Stomach (tissue), 8 donors: ENCODE measurements at regions not wholly inside any gene's neighbourhood (a gene's known extent, or its start where the extent isn't known, plus 50 kb on each side); places are given as distances from the start of the nearest gene placed in this dataset.

Experiments
- DNase-seq, 2 donors: peaks; one replicate each; pipeline versions ENCODE4 v3.0.0 to v3.0.0-alpha.2; 2013 to 2019
- H3K27ac ChIP-seq, 5 donors: fragments of 200-600 bp in 4 of 5; sonication (generic) in 4 of 5; one replicate each; pipeline ENCODE4 v1.5.1; 2013 to 2019; ENCODE audit warnings: mild to moderate bottlenecking in 1 of 5, moderate library complexity in 1 of 5
- H3K27me3 ChIP-seq, 3 donors: fragments of 200-600 bp; sonication (generic); one replicate each; pipeline ENCODE4 v1.5.1; 2017 to 2019; ENCODE audit warnings: mixed run types in 1 of 3
- H3K36me3 ChIP-seq, 4 donors: fragments of 200-600 bp; sonication (generic); 1 replicate in 3 of 4; 2 replicates in 1 of 4; pipeline ENCODE4 v1.5.1; 2016 to 2019
- H3K4me1 ChIP-seq, 4 donors: fragments of 200-600 bp; sonication (generic); one replicate each; pipeline ENCODE4 v1.5.1; 2016 to 2019
- H3K4me3 ChIP-seq, 4 donors: fragments of 200-600 bp; sonication (generic) in 3 of 4; one replicate each; pipeline ENCODE4 v1.5.1; 2016 to 2019; ENCODE audit warnings: mild to moderate bottlenecking in 1 of 4
- H3K9me3 ChIP-seq, 4 donors: fragments of 200-600 bp; sonication (generic); one replicate each; pipeline ENCODE4 v1.5.1; 2016 to 2019
- EP300 ChIP-seq: sonication (generic); formaldehyde crosslinking; IDR thresholded peaks from one replicate; pipeline ENCODE4 v1.6.1; 2017; ENCODE audit warnings: antibody characterized with exemption
- POLR2A ChIP-seq, 4 donors: fragments of 450-650 bp; IDR thresholded peaks; one replicate each; pipeline ENCODE4 v1.6.1; 2016; ENCODE audit warnings: antibody characterized with exemption in 4 of 4, control low read depth in 2 of 4, mild to moderate bottlenecking in 1 of 4, moderate library complexity in 1 of 4
- POLR2AphosphoS5 ChIP-seq, 3 donors: sonication (generic); formaldehyde crosslinking; IDR thresholded peaks; one replicate each; pipeline ENCODE4 v1.6.1; 2016; ENCODE audit warnings: antibody characterized with exemption in 3 of 3
- WGBS, 5 donors: extraction: QIAGEN DNeasy Blood & Tissue Kit in 3 of 5; methylation state at CpG; one replicate each; pipeline versions ENCODE4 v1.1.5 to v1.1.7; 2013 to 2018; 5-methylcytosine and 5-hydroxymethylcytosine counted together
- intact Hi-C: fragments of 100-400 bp; cut with DNase I; formaldehyde crosslinking; loops from one replicate; pipeline ENCODE4 v1.15.1; 2023; ENCODE audit warnings: low total_unique reads
- TF ChIP-seq, protein P1 (sequence below), 7 experiments: fragments of 450-650 bp in 4 of 7; fragments of 200-600 bp in 3 of 7; sonication (generic) in 3 of 7; IDR thresholded peaks; one replicate each; pipeline ENCODE4 v1.5.1; 2016 to 2019; ENCODE audit warnings: antibody characterized with exemption in 7 of 7, control low read depth in 2 of 7, mild to moderate bottlenecking in 1 of 7
- donor health status: healthy with polysubstance abuse.
- donor health status: Bipolar disorder and iron deficiency.
- donor health status: healthy.

- TF ChIP-seq POLR2A (IDR thresholded peaks at IDR 0.05) (no peak), POLR2AphosphoS5 (IDR thresholded peaks at IDR 0.05) (no peak), EP300 (no peak)
- TF ChIP-seq, protein P1, sequence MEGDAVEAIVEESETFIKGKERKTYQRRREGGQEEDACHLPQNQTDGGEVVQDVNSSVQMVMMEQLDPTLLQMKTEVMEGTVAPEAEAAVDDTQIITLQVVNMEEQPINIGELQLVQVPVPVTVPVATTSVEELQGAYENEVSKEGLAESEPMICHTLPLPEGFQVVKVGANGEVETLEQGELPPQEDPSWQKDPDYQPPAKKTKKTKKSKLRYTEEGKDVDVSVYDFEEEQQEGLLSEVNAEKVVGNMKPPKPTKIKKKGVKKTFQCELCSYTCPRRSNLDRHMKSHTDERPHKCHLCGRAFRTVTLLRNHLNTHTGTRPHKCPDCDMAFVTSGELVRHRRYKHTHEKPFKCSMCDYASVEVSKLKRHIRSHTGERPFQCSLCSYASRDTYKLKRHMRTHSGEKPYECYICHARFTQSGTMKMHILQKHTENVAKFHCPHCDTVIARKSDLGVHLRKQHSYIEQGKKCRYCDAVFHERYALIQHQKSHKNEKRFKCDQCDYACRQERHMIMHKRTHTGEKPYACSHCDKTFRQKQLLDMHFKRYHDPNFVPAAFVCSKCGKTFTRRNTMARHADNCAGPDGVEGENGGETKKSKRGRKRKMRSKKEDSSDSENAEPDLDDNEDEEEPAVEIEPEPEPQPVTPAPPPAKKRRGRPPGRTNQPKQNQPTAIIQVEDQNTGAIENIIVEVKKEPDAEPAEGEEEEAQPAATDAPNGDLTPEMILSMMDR (IDR thresholded peaks at IDR 0.05) = no peak
Measured at GRCh38 chr12:14072987-14073386, 91.6 kb upstream of the GRIN2B start.

GRCh38 chr12:14075797-14076393 lies 94.5 kb upstream of the GRIN2B start:
- no peak overlapping the region for H3K4me3 ChIP-seq
- H3K36me3 ChIP-seq = no peaks in the 10 kb centered on the region
- DNase-seq = no peak
- intact Hi-C loops = no loop called here
- H3K9me3 ChIP-seq = peaks cover 0 to 21% (median 15%) of the 10 kb centered on the region in 4 donors
- no peak for TF ChIP-seq POLR2A (IDR thresholded peaks at IDR 0.05)
- no peak for TF ChIP-seq EP300
- TF ChIP-seq, protein P1 (IDR thresholded peaks at IDR 0.05) = no peak
- no peak for TF ChIP-seq POLR2AphosphoS5 (IDR thresholded peaks at IDR 0.05)
- H3K27me3 ChIP-seq = no peaks in the 10 kb centered on the region
- no peaks in the 10 kb centered on the region for H3K4me1 ChIP-seq
- 67 to 90% (median 75%) methylated on average over 2 of the region's 2 CpGs for WGBS, 5 donors
- no peak overlapping the region for H3K27ac ChIP-seq

More at GRCh38 chr12:14072987-14073386, 91.6 kb upstream of the GRIN2B start:
- DNase-seq = peak in 1 of 2 donors; percentile 12
- no peaks in the 10 kb centered on the region for H3K4me1 ChIP-seq
- WGBS, 5 donors = 20 to 52% (median 38%) methylated on average over 1 of the region's 1 CpG
- H3K4me3 ChIP-seq = no peak overlapping the region
- H3K36me3 ChIP-seq = no peaks in the 10 kb centered on the region
- no peak overlapping the region for H3K27ac ChIP-seq
- H3K27me3 ChIP-seq = no peaks in the 10 kb centered on the region
- H3K9me3 ChIP-seq = peaks cover 0 to 15% (median 12%) of the 10 kb centered on the region in 4 donors
- intact Hi-C loops = no loop called here

GRCh38 chr12:14076538-14076937 lies 95.1 kb upstream of the GRIN2B start:
- TF ChIP-seq, protein P1 (IDR thresholded peaks at IDR 0.05) = no peak
- TF ChIP-seq POLR2AphosphoS5 (IDR thresholded peaks at IDR 0.05) = no peak
- no peak for TF ChIP-seq EP300
- no peak for TF ChIP-seq POLR2A (IDR thresholded peaks at IDR 0.05)
- WGBS, 5 donors = 92 to 100% (median 95%) methylated on average over 1 of the region's 1 CpG
- intact Hi-C loops = no loop called here
- Histone ChIP-seq H3K4me3 (no peak overlapping the region), H3K36me3 (no peaks in the 10 kb centered on the region), H3K9me3 (peaks cover 0 to 21% (median 15%) of the 10 kb centered on the region in 4 donors), H3K27ac (no peak overlapping the region), H3K27me3 (no peaks in the 10 kb centered on the region), H3K4me1 (no peaks in the 10 kb centered on the region)
- DNase-seq = no peak

GRCh38 chr12:14086838-14087237 lies 105.4 kb upstream of the GRIN2B start:
- H3K36me3 ChIP-seq = no peaks in the 10 kb centered on the region
- intact Hi-C loops = no loop called here
- H3K4me3 ChIP-seq = no peak overlapping the region
- no peak overlapping the region for H3K27ac ChIP-seq
- DNase-seq = no peak
- no peaks in the 10 kb centered on the region for H3K27me3 ChIP-seq
- TF ChIP-seq POLR2A (IDR thresholded peaks at IDR 0.05) (no peak), POLR2AphosphoS5 (IDR thresholded peaks at IDR 0.05) (no peak), EP300 (no peak)
- TF ChIP-seq, protein P1 (IDR thresholded peaks at IDR 0.05) = no peak
- no peaks in the 10 kb centered on the region for H3K9me3 ChIP-seq
- H3K4me1 ChIP-seq = no peaks in the 10 kb centered on the region
